Kidney (tissue), 13 donors: ENCODE measurements at regions not wholly inside any gene's neighbourhood (a gene's known extent, or its start where the extent isn't known, plus 50 kb on each side); places are given as distances from the start of the nearest gene placed in this dataset.

Source experiments
- DNase-seq, 5 donors: peaks; one replicate each; pipeline ENCODE4 v3.0.0-alpha.2; 2013 to 2020
- FAIRE-seq: peaks from 2 replicates; lab custom pipeline; 2012; peaks lifted over from hg19 to GRCh38; lab: Jason Lieb, UNC
- H3K27ac ChIP-seq, 2 donors: one replicate each; pipeline ENCODE4 v1.7.0; 2013; ENCODE audit warnings: low read depth in 2 of 2, low read length in 2 of 2, inconsistent platforms in 1 of 2
- H3K27me3 ChIP-seq: one replicate; pipeline ENCODE4 v1.7.1; 2013; ENCODE audit warnings: low read length, inconsistent platforms; ENCODE audit not compliant: control insufficient read depth, insufficient read depth
- H3K36me3 ChIP-seq, 3 donors: one replicate each; pipeline versions ENCODE4 v1.7.0 to v1.7.1; 2013; ENCODE audit warnings: low read length in 3 of 3, control low read depth in 1 of 3, inconsistent platforms in 1 of 3; ENCODE audit not compliant: insufficient read depth in 3 of 3, control insufficient read depth in 2 of 3
- H3K4me1 ChIP-seq, 3 donors: one replicate each; pipeline versions ENCODE4 v1.7.0 to v1.7.1; 2013; ENCODE audit warnings: low read length in 3 of 3, inconsistent platforms in 1 of 3, low read depth in 1 of 3; ENCODE audit not compliant: control insufficient read depth in 2 of 3, insufficient read depth in 2 of 3
- H3K4me3 ChIP-seq, 3 donors: one replicate each; pipeline versions ENCODE4 v1.7.0 to v1.8.1; 2013; ENCODE audit warnings: low read length in 3 of 3, control low read depth in 1 of 3, inconsistent platforms in 1 of 3
- H3K9ac ChIP-seq, 3 donors: one replicate each; pipeline versions ENCODE4 v1.7.0 to v1.7.1; 2013; ENCODE audit warnings: low read length in 3 of 3, control low read depth in 1 of 3, inconsistent platforms in 1 of 3
- H3K9me3 ChIP-seq, 3 donors: one replicate each; pipeline versions ENCODE4 v1.7.0 to v1.7.1; 2013; ENCODE audit warnings: low read length in 3 of 3, control low read depth in 1 of 3, inconsistent platforms in 1 of 3; ENCODE audit not compliant: control insufficient read depth in 2 of 3, insufficient read depth in 1 of 3
- intact Hi-C: fragments of 100-400 bp; cut with DNase I; formaldehyde crosslinking; loops from one replicate; pipeline ENCODE4 v1.11.1; 2022
- TF ChIP-seq, protein P1 (sequence below): IDR thresholded peaks from 3 replicates; pipeline ENCODE4 v1.5.1; 2012; ENCODE audit warnings: mild to moderate bottlenecking, moderate library complexity, borderline replicate concordance; ENCODE audit not compliant: insufficient read depth; ENCODE audit errors: extremely low read depth
- donor health status: control.
- donor health status: control.
- donor health status: control.
- donor health status: control.
- donor health status: control.
- donor health status: DM: yes; HTN: yes; CAD: no.
- donor health status: Normal renal cell carcinoma (clear cell type).

- DNase-seq (peak in 1 of 5 donors; percentile 15), FAIRE-seq (no peak)
- H3K4me1 ChIP-seq = no peaks in the 10 kb centered on the region
- H3K36me3 ChIP-seq = no peaks in the 10 kb centered on the region
- H3K27me3 ChIP-seq = no peaks in the 10 kb centered on the region
- intact Hi-C loops = no loop called here
- no peak overlapping the region for H3K4me3 ChIP-seq
- TF ChIP-seq, protein P1, sequence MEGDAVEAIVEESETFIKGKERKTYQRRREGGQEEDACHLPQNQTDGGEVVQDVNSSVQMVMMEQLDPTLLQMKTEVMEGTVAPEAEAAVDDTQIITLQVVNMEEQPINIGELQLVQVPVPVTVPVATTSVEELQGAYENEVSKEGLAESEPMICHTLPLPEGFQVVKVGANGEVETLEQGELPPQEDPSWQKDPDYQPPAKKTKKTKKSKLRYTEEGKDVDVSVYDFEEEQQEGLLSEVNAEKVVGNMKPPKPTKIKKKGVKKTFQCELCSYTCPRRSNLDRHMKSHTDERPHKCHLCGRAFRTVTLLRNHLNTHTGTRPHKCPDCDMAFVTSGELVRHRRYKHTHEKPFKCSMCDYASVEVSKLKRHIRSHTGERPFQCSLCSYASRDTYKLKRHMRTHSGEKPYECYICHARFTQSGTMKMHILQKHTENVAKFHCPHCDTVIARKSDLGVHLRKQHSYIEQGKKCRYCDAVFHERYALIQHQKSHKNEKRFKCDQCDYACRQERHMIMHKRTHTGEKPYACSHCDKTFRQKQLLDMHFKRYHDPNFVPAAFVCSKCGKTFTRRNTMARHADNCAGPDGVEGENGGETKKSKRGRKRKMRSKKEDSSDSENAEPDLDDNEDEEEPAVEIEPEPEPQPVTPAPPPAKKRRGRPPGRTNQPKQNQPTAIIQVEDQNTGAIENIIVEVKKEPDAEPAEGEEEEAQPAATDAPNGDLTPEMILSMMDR = no peak
- no peak overlapping the region for H3K27ac ChIP-seq
- no peak overlapping the region for H3K9ac ChIP-seq
- no peaks in the 10 kb centered on the region for H3K9me3 ChIP-seq
These were observed 174.5 kb upstream of the PRSS58 start for GRCh38 chr7:142432377-142432776.

DNA sequence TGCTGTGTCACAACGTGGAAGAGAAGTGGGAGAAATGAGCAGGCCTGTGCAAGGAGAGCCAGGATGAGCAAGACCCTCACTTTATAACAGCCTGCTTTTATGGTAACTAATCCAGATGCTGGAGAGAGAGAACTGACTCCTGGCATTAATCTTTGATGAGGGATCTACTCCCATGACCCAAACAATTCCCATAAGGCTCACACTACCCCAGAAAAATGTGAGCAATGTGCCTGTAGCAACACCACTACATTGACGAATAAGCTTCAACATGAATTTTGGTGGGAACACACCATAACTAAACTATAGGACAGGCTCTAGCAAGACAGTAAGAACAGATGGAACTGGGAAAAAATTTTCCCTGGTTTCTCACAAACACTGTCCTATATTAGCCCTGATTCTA is 173.6 kb upstream of the PRSS58 start:
- H3K9me3 ChIP-seq = no peaks in the 10 kb centered on the region
- no peaks in the 10 kb centered on the region for H3K4me1 ChIP-seq
- no peak for DNase-seq
- H3K27ac ChIP-seq = no peak overlapping the region
- H3K9ac ChIP-seq = no peak overlapping the region
- no peak overlapping the region for H3K4me3 ChIP-seq
- intact Hi-C loops = no loop called here
- H3K36me3 ChIP-seq = no peaks in the 10 kb centered on the region
- H3K27me3 ChIP-seq = no peaks in the 10 kb centered on the region
- FAIRE-seq = no peak
- TF ChIP-seq, protein P1 = no peak

GRCh38 chr7:142428094-142428493 is 170.2 kb upstream of the PRSS58 start:
- H3K4me3 ChIP-seq = no peak overlapping the region
- H3K27ac ChIP-seq = no peak overlapping the region
- FAIRE-seq = no peak
- no peaks in the 10 kb centered on the region for H3K4me1 ChIP-seq
- DNase-seq = no peak
- intact Hi-C loops = no loop called here
- TF ChIP-seq, protein P1 = no peak
- H3K36me3 ChIP-seq = no peaks in the 10 kb centered on the region
- H3K9me3 ChIP-seq = no peaks in the 10 kb centered on the region
- no peak overlapping the region for H3K9ac ChIP-seq
- H3K27me3 ChIP-seq = no peaks in the 10 kb centered on the region

- Histone ChIP-seq H3K9me3 (no peaks in the 10 kb centered on the region), H3K4me3 (no peak overlapping the region), H3K27me3 (no peaks in the 10 kb centered on the region), H3K4me1 (no peaks in the 10 kb centered on the region), H3K36me3 (no peaks in the 10 kb centered on the region), H3K9ac (no peak overlapping the region), H3K27ac (no peak overlapping the region)
- intact Hi-C loops = no loop called here
- DNase-seq = no peak
- TF ChIP-seq, protein P1 = no peak
- FAIRE-seq = no peak
These were observed 167.4 kb upstream of the PRSS58 start for GRCh38 chr7:142425281-142425680.
